ENCODE measurements at regions not wholly inside any gene's neighbourhood (a gene's known extent, or its start where the extent isn't known, plus 50 kb on each side); places are given as distances from the start of the nearest gene placed in this dataset.

DNA sequence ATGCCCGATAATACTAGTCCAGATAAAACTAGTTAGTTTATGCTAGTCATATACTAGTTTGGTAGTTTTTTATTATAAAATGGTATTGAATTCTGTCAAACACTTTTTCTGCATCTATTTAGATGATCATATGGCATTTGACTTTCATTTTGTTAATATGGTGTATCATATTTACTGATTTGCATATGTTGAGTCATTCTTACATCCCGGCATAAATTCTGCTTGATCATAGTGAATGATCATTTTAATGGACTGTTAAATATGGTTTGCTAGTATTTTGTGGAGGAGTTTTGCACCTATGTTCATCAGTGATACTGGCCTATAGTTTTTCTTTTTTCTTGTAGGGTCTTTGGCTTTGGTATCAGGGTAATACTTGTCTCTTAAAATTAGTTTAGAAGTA is 365.6 kb downstream of the TAF11L14 start:
- no peak for DNase-seq (ENCODE audit: low read depth, low spot score)
- FAIRE-seq: no peak
- H3K27me3 ChIP-seq (ENCODE audit: control insufficient read depth, extremely low read depth, insufficient read depth, low read length): no peaks in the 10 kb centered on the region
- H3K36me3 ChIP-seq (ENCODE audit: control insufficient read depth in 2 of 2, extremely low read depth in 1 of 2, insufficient read depth in 2 of 2, low read length in 2 of 2): no peaks in the 10 kb centered on the region
- dilution Hi-C loops (cut with MboI; ENCODE audit: extremely low pct_ligation_motif_present, low sequenced_read_pairs): no loop called here
- H2AFZ ChIP-seq (ENCODE audit: control insufficient read depth, low read length): no peak overlapping the region
- no peak overlapping the region for H3K4me2 ChIP-seq (ENCODE audit: control insufficient read depth, extremely low read depth, insufficient read depth, low read depth, low read length)
- no peaks in the 10 kb centered on the region for H3K79me2 ChIP-seq (ENCODE audit: control insufficient read depth, insufficient read depth, low read length)
- no peak overlapping the region for H3K4me3 ChIP-seq (ENCODE audit: control insufficient read depth in 2 of 3, extremely low read depth in 1 of 3, insufficient read depth in 2 of 3, low read depth in 1 of 3, low read length in 3 of 3)
- H3K9me3 ChIP-seq (ENCODE audit: control insufficient read depth, low read depth, low read length): no peaks in the 10 kb centered on the region
- H3K27ac ChIP-seq (ENCODE audit: control insufficient read depth, insufficient read depth, low read length): no peak overlapping the region
- no peaks in the 10 kb centered on the region for H4K20me1 ChIP-seq (ENCODE audit: control insufficient read depth, extremely low read depth, insufficient read depth, low read length)
- H3K4me1 ChIP-seq (ENCODE audit: control insufficient read depth, extremely low read depth, insufficient read depth, low read length): no peaks in the 10 kb centered on the region
- TF ChIP-seq, protein P1, sequence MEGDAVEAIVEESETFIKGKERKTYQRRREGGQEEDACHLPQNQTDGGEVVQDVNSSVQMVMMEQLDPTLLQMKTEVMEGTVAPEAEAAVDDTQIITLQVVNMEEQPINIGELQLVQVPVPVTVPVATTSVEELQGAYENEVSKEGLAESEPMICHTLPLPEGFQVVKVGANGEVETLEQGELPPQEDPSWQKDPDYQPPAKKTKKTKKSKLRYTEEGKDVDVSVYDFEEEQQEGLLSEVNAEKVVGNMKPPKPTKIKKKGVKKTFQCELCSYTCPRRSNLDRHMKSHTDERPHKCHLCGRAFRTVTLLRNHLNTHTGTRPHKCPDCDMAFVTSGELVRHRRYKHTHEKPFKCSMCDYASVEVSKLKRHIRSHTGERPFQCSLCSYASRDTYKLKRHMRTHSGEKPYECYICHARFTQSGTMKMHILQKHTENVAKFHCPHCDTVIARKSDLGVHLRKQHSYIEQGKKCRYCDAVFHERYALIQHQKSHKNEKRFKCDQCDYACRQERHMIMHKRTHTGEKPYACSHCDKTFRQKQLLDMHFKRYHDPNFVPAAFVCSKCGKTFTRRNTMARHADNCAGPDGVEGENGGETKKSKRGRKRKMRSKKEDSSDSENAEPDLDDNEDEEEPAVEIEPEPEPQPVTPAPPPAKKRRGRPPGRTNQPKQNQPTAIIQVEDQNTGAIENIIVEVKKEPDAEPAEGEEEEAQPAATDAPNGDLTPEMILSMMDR (optimal IDR thresholded peaks at IDR 0.05 in 1 of 3, IDR thresholded peaks at IDR 0.05 in 1 of 3, conservative IDR thresholded peaks at IDR 0.05 in 1 of 3; ENCODE audit: extremely low read depth in 1 of 3, insufficient read depth in 2 of 3, low read length in 3 of 3): no peak
- TF ChIP-seq EZH2 (IDR thresholded peaks at IDR 0.05; ENCODE audit: low read length): no peak
- H3K9ac ChIP-seq (ENCODE audit: control insufficient read depth, extremely low read depth, insufficient read depth, low read length): no peak overlapping the region
- H3K9me1 ChIP-seq (ENCODE audit: control insufficient read depth, extremely low read depth, insufficient read depth, low read length): no peaks in the 10 kb centered on the region

DNA sequence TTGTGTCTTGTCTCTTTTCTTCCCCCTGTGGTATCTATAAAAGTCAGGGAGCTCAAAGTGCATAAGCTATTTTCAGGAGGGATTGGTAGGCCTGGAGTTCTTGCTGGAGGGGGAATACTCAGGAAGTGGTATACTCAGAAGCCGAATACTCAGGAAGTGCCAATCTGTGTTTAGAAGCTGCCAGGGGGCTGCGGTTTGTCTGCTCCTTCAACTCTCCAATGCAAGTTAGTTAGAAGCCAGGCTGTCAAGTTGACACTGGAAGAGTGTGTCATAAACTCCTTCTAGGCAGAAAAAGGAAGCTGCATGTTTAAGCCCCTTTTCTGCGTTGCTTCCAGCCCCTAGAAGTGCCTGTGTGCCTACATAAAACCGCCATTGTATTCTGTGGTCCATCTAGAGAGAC is 366.5 kb downstream of the TAF11L14 start:
- no peaks in the 10 kb centered on the region for H3K4me1 ChIP-seq (ENCODE audit: control insufficient read depth, extremely low read depth, insufficient read depth, low read length)
- no peaks in the 10 kb centered on the region for H4K20me1 ChIP-seq (ENCODE audit: control insufficient read depth, extremely low read depth, insufficient read depth, low read length)
- H3K9me1 ChIP-seq (ENCODE audit: control insufficient read depth, extremely low read depth, insufficient read depth, low read length): no peaks in the 10 kb centered on the region
- FAIRE-seq: no peak
- no peaks in the 10 kb centered on the region for H3K36me3 ChIP-seq (ENCODE audit: control insufficient read depth in 2 of 2, extremely low read depth in 1 of 2, insufficient read depth in 2 of 2, low read length in 2 of 2)
- TF ChIP-seq EZH2 (IDR thresholded peaks at IDR 0.05; ENCODE audit: low read length): no peak
- TF ChIP-seq, protein P1 (optimal IDR thresholded peaks at IDR 0.05 in 1 of 3, IDR thresholded peaks at IDR 0.05 in 1 of 3, conservative IDR thresholded peaks at IDR 0.05 in 1 of 3; ENCODE audit: extremely low read depth in 1 of 3, insufficient read depth in 2 of 3, low read length in 3 of 3): no peak
- no peaks in the 10 kb centered on the region for H3K27me3 ChIP-seq (ENCODE audit: control insufficient read depth, extremely low read depth, insufficient read depth, low read length)
- DNase-seq (ENCODE audit: low read depth, low spot score): no peak
- no peak overlapping the region for H3K4me2 ChIP-seq (ENCODE audit: control insufficient read depth, extremely low read depth, insufficient read depth, low read depth, low read length)
- H3K9me3 ChIP-seq (ENCODE audit: control insufficient read depth, low read depth, low read length): no peaks in the 10 kb centered on the region
- no peak overlapping the region for H3K27ac ChIP-seq (ENCODE audit: control insufficient read depth, insufficient read depth, low read length)
- no peak overlapping the region for H2AFZ ChIP-seq (ENCODE audit: control insufficient read depth, low read length)
- no peak overlapping the region for H3K4me3 ChIP-seq (ENCODE audit: control insufficient read depth in 2 of 3, extremely low read depth in 1 of 3, insufficient read depth in 2 of 3, low read depth in 1 of 3, low read length in 3 of 3)
- no peaks in the 10 kb centered on the region for H3K79me2 ChIP-seq (ENCODE audit: control insufficient read depth, insufficient read depth, low read length)
- dilution Hi-C loops (cut with MboI; ENCODE audit: extremely low pct_ligation_motif_present, low sequenced_read_pairs): no loop called here
- H3K9ac ChIP-seq (ENCODE audit: control insufficient read depth, extremely low read depth, insufficient read depth, low read length): no peak overlapping the region
